GM19035 (cell line): ENCODE measurements at regions not wholly inside any gene's neighbourhood (a gene's known extent, or its start where the extent isn't known, plus 50 kb on each side); places are given as distances from the start of the nearest gene placed in this dataset.
"Not testable (repeated sequence)": the region's sequence is repeated elsewhere in the genome, so short reads cannot be mapped to it uniquely, and the experiment has no call there.

Experiments
- ATAC-seq: cut with Tn5 transposase; IDR thresholded peaks from one replicate; pipeline ENCODE4 v1.9.1; 2021; ENCODE audit not compliant: unreplicated experiment

GRCh38 chr6:68160812-68161211 lies 474.3 kb upstream of the ADGRB3 start:
- ATAC-seq, result not testable (repeated sequence)

DNA sequence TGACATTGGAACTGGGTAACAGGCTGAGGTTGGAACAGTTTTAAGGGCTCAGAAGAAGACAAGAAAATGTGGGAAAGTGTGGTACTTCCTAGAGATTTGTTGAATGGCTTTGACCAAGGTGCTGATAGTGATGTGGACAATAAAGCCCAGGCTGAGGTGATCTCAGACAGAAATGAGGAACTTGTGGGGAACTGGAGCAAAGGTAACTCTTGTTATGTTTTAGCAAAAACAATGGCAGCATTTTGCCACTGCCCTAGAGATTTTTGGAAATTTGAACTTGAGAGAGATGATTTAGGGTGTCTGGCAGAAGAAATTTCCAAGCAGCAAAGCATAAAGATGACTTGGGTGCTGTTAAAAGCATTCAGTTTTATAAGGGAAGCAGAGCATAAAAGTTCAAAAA lies 474.7 kb upstream of the ADGRB3 start:
- ATAC-seq, result no peak

DNA sequence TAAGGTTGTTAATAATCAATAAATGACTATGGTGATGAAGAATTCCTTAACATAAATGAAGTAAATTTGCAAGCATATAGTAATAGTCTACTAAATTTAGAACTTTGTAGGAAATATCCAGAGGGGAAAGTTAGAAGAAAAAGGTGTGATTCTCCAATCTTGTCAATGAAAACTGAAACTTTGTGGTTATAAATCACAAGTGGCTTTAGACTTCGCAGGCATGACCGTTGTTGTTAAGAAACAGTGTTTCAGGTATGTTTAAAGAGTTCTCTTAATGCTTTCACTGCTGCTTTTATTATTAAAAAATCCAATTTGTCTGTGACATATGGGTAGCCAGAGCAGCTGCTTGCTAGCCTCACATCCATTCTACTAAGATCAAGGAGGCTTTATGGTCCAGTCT lies 475.6 kb upstream of the ADGRB3 start:
- no peak for ATAC-seq

GRCh38 chr6:68158256-68158655 lies 476.8 kb upstream of the ADGRB3 start:
- ATAC-seq, result peak; percentile 49

DNA sequence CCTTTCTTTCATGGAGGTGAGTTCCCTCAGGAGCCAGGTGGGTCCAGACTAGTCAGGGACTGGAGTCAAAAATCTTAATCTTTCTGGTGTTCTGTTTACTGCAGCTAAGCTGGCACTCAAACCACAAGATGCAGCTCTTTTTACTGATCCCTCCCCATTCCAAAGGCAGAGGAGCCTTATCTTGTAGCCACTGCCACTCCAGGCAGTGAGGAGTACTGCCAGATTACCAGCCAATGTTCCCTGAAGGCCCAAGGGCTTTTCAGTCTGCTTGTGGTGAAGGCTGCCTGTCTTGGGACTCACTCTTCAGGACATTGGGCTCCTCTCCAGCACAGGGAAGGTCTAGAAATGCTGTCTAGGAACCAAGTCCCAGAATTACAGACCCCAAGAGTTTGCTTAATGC lies 490.4 kb upstream of the ADGRB3 start:
- no peak for ATAC-seq

- ATAC-seq, result no peak
Measured at GRCh38 chr6:68141190-68141589, 493.9 kb upstream of the ADGRB3 start.

- ATAC-seq, result no peak
Measured at GRCh38 chr6:68139130-68139529, 496.0 kb upstream of the ADGRB3 start.

DNA sequence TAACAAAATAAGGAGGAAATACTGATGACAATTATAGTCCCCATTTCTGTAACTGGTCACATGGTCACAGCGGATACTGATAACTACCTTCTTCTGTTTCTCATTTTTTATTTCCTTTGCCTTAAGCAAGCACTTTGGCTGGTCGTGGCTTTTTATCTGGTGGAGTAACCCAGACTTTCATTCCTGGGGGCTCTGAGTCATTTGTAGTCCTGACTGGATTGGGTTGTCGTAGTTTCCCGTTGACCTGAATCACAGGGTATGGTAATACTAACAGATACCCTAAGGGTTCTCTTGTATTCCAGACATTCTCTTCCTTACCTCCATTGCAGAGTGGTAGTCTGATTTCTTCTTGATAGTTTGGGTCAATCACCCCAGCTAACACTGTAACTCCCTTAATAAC lies 500.3 kb upstream of the ADGRB3 start:
- ATAC-seq, result no peak

- ATAC-seq, result no peak
Measured at GRCh38 chr6:68128211-68128610, 506.9 kb upstream of the ADGRB3 start.

GRCh38 chr6:68127074-68127473 lies 508.0 kb upstream of the ADGRB3 start:
- no peak for ATAC-seq

GRCh38 chr6:68126089-68126749 lies 508.9 kb upstream of the ADGRB3 start:
- ATAC-seq, result peak; percentile 97

GRCh38 chr6:68122975-68123374 lies 512.1 kb upstream of the ADGRB3 start:
- not testable (repeated sequence) for ATAC-seq

GRCh38 chr6:68122032-68122431 lies 513.0 kb upstream of the ADGRB3 start:
- no peak for ATAC-seq

GRCh38 chr6:68120954-68121353 lies 514.1 kb upstream of the ADGRB3 start:
- not testable (repeated sequence) for ATAC-seq

DNA sequence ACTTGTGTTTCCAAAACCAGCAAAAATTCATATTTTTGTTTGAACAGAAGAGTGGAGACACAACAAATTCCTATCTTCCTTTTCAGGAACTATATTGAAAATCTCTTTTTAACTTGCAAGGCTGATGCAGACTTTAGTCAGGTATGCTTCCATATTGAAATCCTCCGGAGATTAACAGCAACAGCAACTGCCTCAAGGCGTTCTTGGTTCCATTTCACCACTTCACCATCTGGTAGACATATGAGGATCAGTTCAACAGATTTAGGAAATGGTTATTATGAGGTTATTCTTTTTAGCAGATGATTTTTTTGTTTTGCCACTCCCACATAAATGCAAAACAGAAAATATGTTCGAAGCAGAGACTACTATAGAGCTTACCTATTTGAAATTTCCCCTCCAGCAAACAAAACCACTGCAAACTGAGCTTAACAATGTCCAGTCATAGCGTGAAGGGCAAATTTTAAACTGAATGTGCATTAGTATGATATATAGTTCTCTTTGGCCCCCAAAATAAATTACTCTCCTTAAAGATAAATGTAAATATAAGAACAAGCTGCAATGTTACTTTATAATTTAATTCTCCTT lies 520.5 kb upstream of the ADGRB3 start:
- no peak for ATAC-seq

DNA sequence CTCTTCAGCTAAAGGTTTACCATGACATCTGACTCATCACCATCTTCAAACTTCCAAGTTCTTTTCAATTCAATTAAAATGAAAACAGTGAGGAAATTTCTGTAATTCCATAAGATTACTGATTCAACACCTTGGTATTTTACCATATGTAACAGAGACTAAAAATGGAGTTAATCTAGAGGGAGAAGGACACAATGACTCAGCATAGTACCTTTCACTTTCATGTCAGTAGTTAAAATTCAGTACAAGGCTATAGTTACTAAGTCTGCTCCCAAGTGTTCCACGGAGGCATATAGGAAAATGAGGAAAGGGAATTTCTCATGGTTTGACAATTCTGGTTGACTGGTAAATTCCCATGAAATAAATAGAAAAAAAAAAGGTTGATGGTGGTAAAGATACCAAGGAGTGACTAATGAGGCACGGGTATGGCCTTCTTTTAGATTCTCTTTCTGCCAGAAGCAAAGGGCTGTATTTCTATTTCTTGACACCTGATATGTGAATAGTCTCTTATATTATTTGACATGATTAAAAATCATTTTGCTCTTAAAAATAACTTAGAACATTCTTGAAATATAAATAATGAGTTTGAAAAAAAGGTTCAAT lies 526.7 kb upstream of the ADGRB3 start:
- peak; percentile 63 for ATAC-seq

DNA sequence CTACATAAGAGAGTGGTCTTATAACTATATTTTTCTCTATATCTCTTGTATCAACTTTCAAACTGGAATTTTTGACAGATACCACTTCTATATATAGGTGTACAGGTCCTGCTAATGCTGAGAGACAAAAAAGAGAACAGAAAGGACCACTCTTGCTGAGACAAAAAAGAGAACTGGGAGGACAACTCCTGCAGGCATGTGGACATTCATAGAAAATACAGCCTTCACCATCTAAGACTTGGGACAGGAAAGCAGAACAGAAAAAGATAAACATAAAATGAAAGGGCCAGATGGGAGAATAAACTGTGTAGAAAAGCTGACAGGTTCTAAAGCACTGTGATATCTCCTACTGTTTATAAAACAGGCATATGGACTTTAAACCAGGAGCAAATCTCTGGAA lies 541.0 kb upstream of the ADGRB3 start:
- ATAC-seq, result peak; percentile 81

DNA sequence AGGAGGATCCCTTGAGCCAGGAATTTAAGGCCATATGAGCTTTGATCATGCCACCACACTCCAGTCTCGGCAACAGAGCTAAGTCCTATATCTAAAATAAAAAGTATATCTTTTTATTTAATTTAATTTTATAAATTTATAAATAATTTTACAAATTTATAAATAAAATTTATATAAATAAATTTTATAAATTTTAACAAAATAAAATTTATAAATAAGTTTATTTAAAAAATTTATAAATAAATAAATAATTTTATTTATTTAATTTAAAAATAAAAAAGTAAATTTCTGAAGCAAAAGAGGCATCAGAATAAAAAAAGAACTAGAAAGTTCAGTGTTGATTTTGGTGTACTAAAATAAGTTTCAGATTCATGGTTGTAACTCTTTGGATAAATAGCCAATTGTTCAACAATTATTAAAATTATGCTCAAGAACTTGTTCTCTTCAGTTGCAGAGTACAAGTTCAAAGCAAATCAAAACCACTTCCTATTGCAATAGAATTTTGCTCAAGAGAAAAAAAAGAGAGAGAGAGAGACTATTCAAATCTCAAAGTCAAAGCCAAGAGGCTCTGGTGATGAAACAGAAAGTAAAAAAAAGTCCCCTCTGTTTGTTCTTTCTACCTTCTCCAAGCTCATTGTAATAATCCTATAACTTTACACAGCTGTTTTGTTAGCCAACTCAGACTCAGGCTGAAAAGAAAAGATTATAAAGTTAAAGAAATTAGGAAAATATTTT lies 547.5 kb upstream of the ADGRB3 start:
- peak; percentile 75 for ATAC-seq

DNA sequence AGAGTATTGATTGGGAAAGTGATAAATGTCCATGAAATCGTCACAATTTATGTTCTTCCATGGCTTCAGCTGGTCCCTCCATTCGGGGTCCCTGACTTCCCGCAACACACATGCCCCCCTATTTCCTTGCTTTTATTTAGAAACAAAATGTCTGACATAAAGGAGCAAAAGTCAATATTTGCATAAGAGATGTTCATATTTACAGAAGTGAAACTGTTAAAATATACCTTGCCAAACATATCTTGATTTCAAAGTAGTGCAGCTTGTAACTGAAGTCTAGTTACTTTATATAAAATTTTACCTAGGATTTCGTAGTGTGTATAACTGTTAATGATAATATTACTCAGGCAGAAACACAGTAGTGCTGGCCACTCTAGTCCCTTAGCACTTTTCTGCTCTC lies 548.9 kb upstream of the ADGRB3 start:
- no peak for ATAC-seq

GRCh38 chr6:68085599-68085998 lies 549.5 kb upstream of the ADGRB3 start:
- ATAC-seq, result not testable (repeated sequence)

- no peak for ATAC-seq
Measured at GRCh38 chr6:68082086-68082485, 553.0 kb upstream of the ADGRB3 start.

DNA sequence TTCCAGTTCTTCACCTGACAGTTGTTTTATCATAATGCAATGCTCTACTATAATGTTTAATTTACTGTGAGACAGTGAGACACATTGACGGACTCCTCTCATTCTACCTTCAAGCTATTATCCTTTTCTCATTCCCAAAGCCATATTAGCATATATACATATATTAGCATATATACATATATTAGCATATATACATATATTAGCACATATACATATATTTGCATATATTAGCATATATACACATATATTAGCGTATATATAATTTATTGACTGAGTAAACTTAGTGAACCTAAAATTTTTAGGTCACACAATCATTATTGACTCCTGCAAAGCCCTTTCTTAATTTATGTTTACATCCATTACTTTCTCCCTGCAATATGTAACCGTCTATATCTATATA lies 555.0 kb upstream of the ADGRB3 start:
- no peak for ATAC-seq
